IPS-18a (cell line): ENCODE measurements at regions not wholly inside any gene's neighbourhood (a gene's known extent, or its start where the extent isn't known, plus 50 kb on each side); places are given as distances from the start of the nearest gene placed in this dataset.

Experiments used
- H3K27ac ChIP-seq: one replicate; pipeline ENCODE4 v1.5.1; 2013; ENCODE audit warnings: low read length
- H3K27me3 ChIP-seq: one replicate; pipeline ENCODE4 v1.6.1; 2013; ENCODE audit warnings: mild to moderate bottlenecking, low read length; ENCODE audit not compliant: control insufficient read depth, insufficient read depth
- H3K36me3 ChIP-seq: one replicate; pipeline ENCODE4 v1.6.1; 2013; ENCODE audit warnings: low read depth, low read length; ENCODE audit not compliant: control insufficient read depth
- H3K4me1 ChIP-seq: one replicate; pipeline ENCODE4 v1.6.1; 2013; ENCODE audit warnings: low read depth, low read length; ENCODE audit not compliant: control insufficient read depth
- H3K4me3 ChIP-seq: one replicate; pipeline ENCODE4 v1.5.1; 2013; ENCODE audit warnings: low read length
- H3K9ac ChIP-seq: one replicate; pipeline ENCODE4 v1.6.1; 2013; ENCODE audit warnings: mild to moderate bottlenecking, low read length, moderate library complexity
- H3K9me3 ChIP-seq: one replicate; pipeline ENCODE4 v1.6.1; 2013; ENCODE audit warnings: low read depth, low read length; ENCODE audit not compliant: control insufficient read depth

- no peaks in the 10 kb centered on the region for H3K36me3 ChIP-seq
- H3K27ac ChIP-seq: no peak overlapping the region
- no peak overlapping the region for H3K9ac ChIP-seq
These were observed 505.9 kb upstream of the MANEA start for GRCh38 chr6:95071464-95071863.

GRCh38 chr6:95078457-95078856, 498.9 kb upstream of the MANEA start:
- no peaks in the 10 kb centered on the region for H3K36me3 ChIP-seq
- no peak overlapping the region for H3K27ac ChIP-seq
- no peaks in the 10 kb centered on the region for H3K27me3 ChIP-seq
- H3K4me3 ChIP-seq: no peak overlapping the region
- no peak overlapping the region for H3K9ac ChIP-seq
- H3K4me1 ChIP-seq: no peaks in the 10 kb centered on the region
- no peaks in the 10 kb centered on the region for H3K9me3 ChIP-seq

More at GRCh38 chr6:95071464-95071863, 505.9 kb upstream of the MANEA start:
- Histone ChIP-seq H3K4me1 (no peaks in the 10 kb centered on the region), H3K9me3 (no peaks in the 10 kb centered on the region), H3K4me3 (no peak overlapping the region), H3K27me3 (no peaks in the 10 kb centered on the region)

- Histone ChIP-seq H3K9ac (no peak overlapping the region), H3K4me1 (no peaks in the 10 kb centered on the region), H3K4me3 (no peak overlapping the region), H3K27ac (no peak overlapping the region), H3K36me3 (no peaks in the 10 kb centered on the region), H3K27me3 (no peaks in the 10 kb centered on the region), H3K9me3 (no peaks in the 10 kb centered on the region)
These were observed 496.1 kb upstream of the MANEA start for GRCh38 chr6:95081231-95081630.

GRCh38 chr6:95081949-95082348, 495.4 kb upstream of the MANEA start:
- H3K9ac ChIP-seq: no peak overlapping the region
- no peaks in the 10 kb centered on the region for H3K4me1 ChIP-seq
- no peak overlapping the region for H3K27ac ChIP-seq
- H3K36me3 ChIP-seq: no peaks in the 10 kb centered on the region
- H3K9me3 ChIP-seq: no peaks in the 10 kb centered on the region
- H3K4me3 ChIP-seq: no peak overlapping the region
- no peaks in the 10 kb centered on the region for H3K27me3 ChIP-seq

GRCh38 chr6:95083506-95083905, 493.8 kb upstream of the MANEA start:
- no peaks in the 10 kb centered on the region for H3K36me3 ChIP-seq
- H3K9me3 ChIP-seq: no peaks in the 10 kb centered on the region
- no peak overlapping the region for H3K4me3 ChIP-seq
- H3K27me3 ChIP-seq: no peaks in the 10 kb centered on the region
- no peaks in the 10 kb centered on the region for H3K4me1 ChIP-seq
- no peak overlapping the region for H3K27ac ChIP-seq
- no peak overlapping the region for H3K9ac ChIP-seq

GRCh38 chr6:95084867-95085266, 492.5 kb upstream of the MANEA start:
- Histone ChIP-seq H3K4me1 (no peaks in the 10 kb centered on the region), H3K4me3 (no peak overlapping the region), H3K9ac (no peak overlapping the region), H3K27me3 (no peaks in the 10 kb centered on the region), H3K27ac (no peak overlapping the region), H3K36me3 (no peaks in the 10 kb centered on the region), H3K9me3 (no peaks in the 10 kb centered on the region)

- H3K27ac ChIP-seq: no peak overlapping the region
- H3K9me3 ChIP-seq: no peaks in the 10 kb centered on the region
- no peaks in the 10 kb centered on the region for H3K27me3 ChIP-seq
These were observed 489.8 kb upstream of the MANEA start for GRCh38 chr6:95087394-95088097.

GRCh38 chr6:95091823-95092436, 485.4 kb upstream of the MANEA start:
- Histone ChIP-seq H3K36me3 (no peaks in the 10 kb centered on the region), H3K27ac (no peak overlapping the region), H3K27me3 (no peaks in the 10 kb centered on the region), H3K9me3 (no peaks in the 10 kb centered on the region), H3K4me3 (no peak overlapping the region), H3K9ac (no peak overlapping the region), H3K4me1 (no peaks in the 10 kb centered on the region)

More at GRCh38 chr6:95087394-95088097, 489.8 kb upstream of the MANEA start:
- Histone ChIP-seq H3K4me1 (no peaks in the 10 kb centered on the region), H3K36me3 (no peaks in the 10 kb centered on the region), H3K9ac (no peak overlapping the region), H3K4me3 (no peak overlapping the region)

- H3K36me3 ChIP-seq: no peaks in the 10 kb centered on the region
- no peaks in the 10 kb centered on the region for H3K4me1 ChIP-seq
- H3K27ac ChIP-seq: no peak overlapping the region
- H3K9ac ChIP-seq: no peak overlapping the region
- no peak overlapping the region for H3K4me3 ChIP-seq
- no peaks in the 10 kb centered on the region for H3K27me3 ChIP-seq
- H3K9me3 ChIP-seq: no peaks in the 10 kb centered on the region
These were observed 484.2 kb upstream of the MANEA start for GRCh38 chr6:95093154-95093553.

GRCh38 chr6:95094751-95095663, 482.3 kb upstream of the MANEA start:
- Histone ChIP-seq H3K4me3 (no peak overlapping the region), H3K9ac (no peak overlapping the region), H3K9me3 (no peaks in the 10 kb centered on the region), H3K36me3 (no peaks in the 10 kb centered on the region), H3K27me3 (no peaks in the 10 kb centered on the region), H3K4me1 (no peaks in the 10 kb centered on the region), H3K27ac (no peak overlapping the region)

- Histone ChIP-seq H3K4me3 (no peak overlapping the region), H3K9me3 (no peaks in the 10 kb centered on the region), H3K36me3 (no peaks in the 10 kb centered on the region), H3K27ac (no peak overlapping the region), H3K4me1 (no peaks in the 10 kb centered on the region), H3K27me3 (no peaks in the 10 kb centered on the region), H3K9ac (no peak overlapping the region)
These were observed 481.5 kb upstream of the MANEA start for GRCh38 chr6:95095855-95096254.
